Ovary (tissue), 3 donors: ENCODE measurements at regions not wholly inside any gene's neighbourhood (a gene's known extent, or its start where the extent isn't known, plus 50 kb on each side); places are given as distances from the start of the nearest gene placed in this dataset.

Experiments
- EP300 ChIP-seq: sonication (generic); formaldehyde crosslinking; IDR thresholded peaks from one replicate; pipeline ENCODE4 v1.6.1; 2017; ENCODE audit warnings: antibody characterized with exemption
- TF ChIP-seq, protein P1 (sequence below), 3 donors: fragments of 450-650 bp in 2 of 3; fragments of 200-600 bp in 1 of 3; IDR thresholded peaks; one replicate each; pipeline versions ENCODE4 v1.5.1 to v1.8.0; 2016 to 2022; ENCODE audit warnings: antibody characterized with exemption in 3 of 3, mild to moderate bottlenecking in 1 of 3
- donor health status: DM: no; HTN: no; CAD: no.

DNA sequence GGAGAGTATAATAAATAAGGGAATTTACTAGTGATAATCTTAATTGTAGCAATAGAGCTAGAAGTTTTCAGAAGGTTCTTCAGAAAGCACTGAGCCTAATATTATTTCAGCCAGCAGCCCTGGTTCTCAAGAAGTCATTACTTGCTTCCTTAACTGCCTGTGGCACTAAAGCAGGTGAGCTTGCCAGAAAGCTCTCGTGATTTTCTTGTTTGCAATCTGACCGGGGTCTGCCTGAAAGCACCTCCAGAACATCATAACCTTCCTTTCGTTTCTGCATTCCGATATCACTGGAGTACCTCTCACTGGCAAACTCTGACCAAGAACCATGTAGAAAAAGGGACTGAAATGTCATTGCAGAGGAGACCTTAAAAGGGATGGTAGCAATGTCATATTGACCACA lies 510.3 kb downstream of the ZIC1 start:
- TF ChIP-seq EP300: no peak
- TF ChIP-seq, protein P1, sequence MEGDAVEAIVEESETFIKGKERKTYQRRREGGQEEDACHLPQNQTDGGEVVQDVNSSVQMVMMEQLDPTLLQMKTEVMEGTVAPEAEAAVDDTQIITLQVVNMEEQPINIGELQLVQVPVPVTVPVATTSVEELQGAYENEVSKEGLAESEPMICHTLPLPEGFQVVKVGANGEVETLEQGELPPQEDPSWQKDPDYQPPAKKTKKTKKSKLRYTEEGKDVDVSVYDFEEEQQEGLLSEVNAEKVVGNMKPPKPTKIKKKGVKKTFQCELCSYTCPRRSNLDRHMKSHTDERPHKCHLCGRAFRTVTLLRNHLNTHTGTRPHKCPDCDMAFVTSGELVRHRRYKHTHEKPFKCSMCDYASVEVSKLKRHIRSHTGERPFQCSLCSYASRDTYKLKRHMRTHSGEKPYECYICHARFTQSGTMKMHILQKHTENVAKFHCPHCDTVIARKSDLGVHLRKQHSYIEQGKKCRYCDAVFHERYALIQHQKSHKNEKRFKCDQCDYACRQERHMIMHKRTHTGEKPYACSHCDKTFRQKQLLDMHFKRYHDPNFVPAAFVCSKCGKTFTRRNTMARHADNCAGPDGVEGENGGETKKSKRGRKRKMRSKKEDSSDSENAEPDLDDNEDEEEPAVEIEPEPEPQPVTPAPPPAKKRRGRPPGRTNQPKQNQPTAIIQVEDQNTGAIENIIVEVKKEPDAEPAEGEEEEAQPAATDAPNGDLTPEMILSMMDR (IDR thresholded peaks at IDR 0.05): no peak
